Ammon's horn (tissue), 1 donor: ENCODE measurements at regions not wholly inside any gene's neighbourhood (a gene's known extent, or its start where the extent isn't known, plus 50 kb on each side); places are given as distances from the start of the nearest gene placed in this dataset.
"Not testable (repeated sequence)": the region's sequence is repeated elsewhere in the genome, so short reads cannot be mapped to it uniquely, and the experiment has no call there.

ENCODE experiments used
- DNase-seq: peaks from one replicate; pipeline ENCODE4 v3.0.0-alpha.2; 2016; ENCODE audit warnings: low spot score

- not testable (repeated sequence) for DNase-seq
Measured at GRCh38 chr2:146405402-146406309, 1439.2 kb upstream of the ACVR2A start.

GRCh38 chr2:146403546-146404160 is 1441.2 kb upstream of the ACVR2A start:
- not testable (repeated sequence) for DNase-seq

- no peak for DNase-seq
Measured at GRCh38 chr2:146392631-146393030, 1452.2 kb upstream of the ACVR2A start.

GRCh38 chr2:146392186-146392585 is 1452.6 kb upstream of the ACVR2A start:
- no peak for DNase-seq

- DNase-seq: no peak
Measured at GRCh38 chr2:146388757-146389156, 1456.1 kb upstream of the ACVR2A start.

GRCh38 chr2:146386096-146386495 is 1458.7 kb upstream of the ACVR2A start:
- DNase-seq: no peak

GRCh38 chr2:146385031-146385430 is 1459.8 kb upstream of the ACVR2A start:
- no peak for DNase-seq

GRCh38 chr2:146376511-146377064 is 1468.2 kb upstream of the ACVR2A start:
- DNase-seq: no peak

GRCh38 chr2:146374505-146374904 is 1470.3 kb upstream of the ACVR2A start:
- DNase-seq: no peak

- DNase-seq: not testable (repeated sequence)
Measured at GRCh38 chr2:146371364-146371763, 1473.5 kb upstream of the ACVR2A start.

- DNase-seq: no peak
Measured at GRCh38 chr2:146370826-146371225, 1474.0 kb upstream of the ACVR2A start.

- no peak for DNase-seq
Measured at GRCh38 chr2:146366276-146366675, 1478.6 kb upstream of the ACVR2A start.

- no peak for DNase-seq
Measured at GRCh38 chr2:146365041-146365440, 1479.8 kb upstream of the ACVR2A start.

- no peak for DNase-seq
Measured at GRCh38 chr2:146363731-146364130, 1481.1 kb upstream of the ACVR2A start.

- DNase-seq: no peak
Measured at GRCh38 chr2:146351689-146352088, 1493.1 kb upstream of the ACVR2A start.

- no peak for DNase-seq
Measured at GRCh38 chr2:146349334-146349733, 1495.5 kb upstream of the ACVR2A start.

GRCh38 chr2:146324951-146325350 is 1519.9 kb upstream of the ACVR2A start:
- no peak for DNase-seq

GRCh38 chr2:146323564-146323963 is 1521.3 kb upstream of the ACVR2A start:
- no peak for DNase-seq

- DNase-seq: peak; percentile 1
Measured at GRCh38 chr2:146321175-146321574, 1523.7 kb upstream of the ACVR2A start.

- DNase-seq: no peak
Measured at GRCh38 chr2:146317959-146318358, 1526.9 kb upstream of the ACVR2A start.

GRCh38 chr2:146312899-146313298 is 1531.9 kb upstream of the ACVR2A start:
- DNase-seq: no peak

GRCh38 chr2:146305164-146305563 is 1539.7 kb upstream of the ACVR2A start:
- no peak for DNase-seq

- DNase-seq: no peak
Measured at GRCh38 chr2:146301287-146301686, 1543.5 kb upstream of the ACVR2A start.
